CD4-positive, alpha-beta T cell treated with Interleukin-6 at 100 ng/mL for 8 hours (primary cell): ENCODE measurements at regions not wholly inside any gene's neighbourhood (a gene's known extent, or its start where the extent isn't known, plus 50 kb on each side); places are given as distances from the start of the nearest gene placed in this dataset.

Experiments used
- DNase-seq: peaks from one replicate; pipeline ENCODE4 v3.0.0-alpha.2; 2020; ENCODE audit warnings: mixed read lengths, low spot score

DNA sequence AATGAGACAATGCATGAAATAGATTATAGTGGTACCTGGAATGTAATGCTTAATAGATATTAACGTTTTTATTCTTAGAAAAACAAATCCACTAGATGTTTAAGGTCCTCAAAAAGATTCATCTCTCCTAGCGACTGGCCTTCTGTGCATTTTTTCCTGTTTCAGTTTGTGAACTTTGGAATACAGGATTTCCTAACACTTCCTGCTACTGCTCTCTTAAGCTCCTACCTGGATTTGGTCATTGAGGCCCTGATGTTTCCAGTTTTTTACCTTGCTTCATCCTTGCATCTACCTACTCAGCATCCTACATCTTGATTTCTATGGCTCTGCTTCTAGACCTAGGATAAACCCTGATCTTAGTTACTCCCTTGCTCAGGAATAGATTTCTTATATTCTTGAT lies 188.4 kb downstream of the ABCC12 start:
- DNase-seq = no peak

DNA sequence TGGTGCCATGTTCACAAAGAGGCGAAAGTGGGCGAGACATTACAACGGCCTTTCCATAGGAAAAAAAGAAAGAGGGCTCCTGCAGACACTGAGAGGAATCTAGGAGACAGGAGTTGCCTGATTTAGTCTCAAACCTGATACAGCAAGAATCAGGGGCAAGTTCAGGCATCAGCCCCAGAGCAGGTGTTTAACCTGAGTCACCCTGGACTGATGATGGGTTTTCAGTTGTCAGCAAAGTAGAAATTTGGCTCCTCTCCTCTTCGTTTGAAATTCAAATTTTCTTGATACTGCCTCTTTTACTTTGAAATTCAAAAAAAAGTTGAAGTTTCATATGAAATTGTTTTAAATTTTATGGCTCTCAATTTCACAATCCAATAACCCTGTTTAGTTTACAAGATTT lies 189.5 kb downstream of the ABCC12 start:
- DNase-seq = no peak

- no peak for DNase-seq
These were observed 190.4 kb downstream of the ABCC12 start for GRCh38 chr16:47965439-47965838.

DNA sequence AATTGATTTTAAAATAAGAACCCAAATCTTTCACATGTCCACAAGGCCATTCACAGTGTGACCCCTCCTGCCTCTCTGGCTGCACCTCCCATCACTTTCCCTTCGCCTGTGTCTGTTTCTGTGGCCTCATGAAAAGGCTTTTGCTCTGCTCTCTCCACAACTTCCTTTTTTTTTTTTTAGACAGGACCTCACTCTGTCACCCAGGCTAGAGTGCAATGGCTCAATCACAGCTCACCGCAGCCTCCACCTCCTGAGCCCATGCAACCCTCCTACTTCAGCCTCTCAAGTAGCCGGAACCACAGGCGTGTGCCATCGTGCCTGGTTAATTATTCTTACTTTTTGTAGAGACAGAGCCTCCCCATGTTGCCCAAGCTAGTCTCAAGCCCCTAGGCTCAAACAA lies 197.1 kb downstream of the ABCC12 start:
- DNase-seq = no peak

DNA sequence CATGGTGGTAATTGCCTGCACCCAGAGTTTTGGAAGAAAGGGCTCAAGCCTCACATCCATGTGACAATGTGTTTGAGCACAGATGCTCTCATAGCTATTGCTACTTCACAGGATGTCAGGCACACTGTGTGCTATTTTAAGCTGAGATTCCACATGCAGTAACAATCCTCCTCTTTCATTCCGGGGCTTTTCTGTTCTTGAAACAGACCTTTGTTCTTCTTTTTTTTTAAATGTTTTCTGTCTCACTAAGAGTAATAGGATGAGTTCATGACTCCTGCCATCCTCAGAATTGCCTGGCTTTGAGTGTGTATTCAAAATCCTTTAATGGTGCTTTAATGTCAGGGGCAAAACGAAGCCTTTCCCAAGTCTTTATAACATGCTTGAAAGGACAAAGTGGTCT lies 198.9 kb downstream of the ABCC12 start:
- DNase-seq = no peak

- no peak for DNase-seq
These were observed 206.1 kb downstream of the ABCC12 start for GRCh38 chr16:47949714-47950113.

DNA sequence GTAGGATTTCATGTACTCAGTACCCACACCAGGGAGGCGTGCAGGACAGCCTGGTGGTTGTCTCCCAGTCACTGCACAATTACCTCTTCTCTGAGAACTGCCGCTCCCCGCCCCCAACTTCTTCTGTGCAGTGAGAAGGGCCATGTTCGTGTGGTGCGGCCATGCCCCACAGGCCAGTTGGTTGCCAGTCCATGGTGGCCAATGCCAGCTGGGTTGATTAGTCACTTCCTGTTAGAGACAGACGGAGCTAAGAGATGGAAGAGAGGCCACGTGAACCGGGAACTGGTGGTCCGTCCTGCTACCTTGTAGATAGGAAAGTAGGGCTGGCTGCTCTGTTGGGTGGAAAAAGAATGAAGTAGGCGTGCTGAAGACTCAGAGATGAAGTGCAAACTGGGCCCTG lies 206.5 kb downstream of the ABCC12 start:
- DNase-seq = no peak

- DNase-seq = no peak
These were observed 208.1 kb downstream of the ABCC12 start for GRCh38 chr16:47947723-47948122.

GRCh38 chr16:47946092-47946491 lies 209.7 kb downstream of the ABCC12 start:
- DNase-seq = no peak

- no peak for DNase-seq
These were observed 211.2 kb downstream of the ABCC12 start for GRCh38 chr16:47944589-47944988.

DNA sequence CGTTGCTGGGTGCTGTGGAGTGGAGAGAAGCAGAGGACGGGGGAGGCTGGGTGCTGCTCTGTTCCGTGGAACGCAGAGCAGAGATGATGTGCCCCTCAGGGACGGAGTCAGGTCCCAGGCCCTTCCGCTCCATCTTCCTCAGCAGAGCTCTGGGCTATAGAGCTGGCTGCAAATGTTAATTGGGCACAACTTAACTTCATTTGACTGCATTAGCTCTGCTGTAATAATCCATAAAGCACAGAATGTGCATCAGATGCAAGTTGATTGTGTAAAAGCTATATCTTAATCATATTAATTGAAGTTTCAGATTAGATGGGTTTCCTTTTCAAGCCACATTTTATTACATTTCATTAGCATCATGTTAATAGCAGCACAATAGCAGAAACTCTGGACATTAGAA lies 212.6 kb downstream of the ABCC12 start:
- no peak for DNase-seq

DNA sequence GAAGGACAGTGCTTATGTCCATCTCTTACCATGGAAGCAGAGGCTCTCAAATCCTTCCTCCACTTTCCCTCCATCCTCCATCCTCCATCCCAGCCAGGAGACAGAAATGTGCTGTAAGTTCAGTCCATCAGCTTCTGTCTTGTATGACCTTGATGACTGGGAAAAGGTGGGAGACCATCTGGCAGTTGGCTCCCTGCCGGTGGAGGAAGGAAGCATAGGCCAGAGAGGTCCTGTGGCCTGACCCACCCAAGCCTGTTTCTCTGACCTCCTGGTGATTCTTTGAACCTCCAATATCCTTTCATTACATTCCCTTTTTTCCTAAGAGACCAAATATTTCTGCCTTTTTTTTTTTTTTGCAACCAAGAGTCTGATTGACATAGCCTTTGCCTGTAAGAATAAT lies 215.3 kb downstream of the ABCC12 start:
- no peak for DNase-seq

- DNase-seq = no peak
These were observed 216.1 kb downstream of the ABCC12 start for GRCh38 chr16:47939680-47940079.

- DNase-seq = no peak
These were observed 217.5 kb downstream of the ABCC12 start for GRCh38 chr16:47938272-47938671.

DNA sequence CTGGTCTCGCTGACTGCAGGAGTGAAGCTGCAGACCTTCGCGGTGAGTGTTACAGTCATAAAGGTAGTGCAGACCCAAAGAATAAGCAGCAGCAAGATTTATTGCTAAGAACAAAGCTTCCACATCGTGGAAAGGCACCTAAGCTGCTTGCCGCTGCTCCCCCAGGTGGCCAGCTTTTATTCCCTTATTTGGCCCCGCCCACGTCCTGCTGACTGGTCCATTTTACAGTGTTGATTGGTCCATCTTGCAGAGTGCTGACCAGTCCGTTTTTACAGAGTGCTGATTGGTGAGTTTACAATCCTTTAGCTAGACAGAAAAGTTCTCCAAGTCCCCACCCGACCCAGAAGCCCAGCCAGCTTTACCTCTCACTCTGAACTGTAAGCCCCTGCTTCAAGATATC lies 227.8 kb downstream of the ABCC12 start:
- DNase-seq = no peak

DNA sequence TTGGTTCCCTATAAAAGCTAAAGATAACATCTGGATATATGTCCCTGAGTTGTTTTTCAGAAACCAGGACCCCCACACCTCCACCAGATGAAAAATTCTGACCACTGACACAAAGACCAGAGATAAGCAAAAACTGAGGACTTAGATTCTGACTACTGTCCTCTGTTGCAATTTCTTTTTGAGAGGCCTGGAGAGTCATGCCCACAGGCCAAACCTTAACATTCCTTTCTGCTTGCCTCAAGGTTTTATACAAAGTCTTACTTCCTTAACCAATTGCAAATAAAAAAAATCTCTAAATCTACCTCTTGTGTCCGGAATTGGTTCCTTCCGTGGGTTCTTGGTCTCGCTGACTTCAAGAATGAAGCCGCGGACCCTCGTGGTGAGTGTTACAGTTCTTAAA lies 228.5 kb downstream of the ABCC12 start:
- no peak for DNase-seq

DNA sequence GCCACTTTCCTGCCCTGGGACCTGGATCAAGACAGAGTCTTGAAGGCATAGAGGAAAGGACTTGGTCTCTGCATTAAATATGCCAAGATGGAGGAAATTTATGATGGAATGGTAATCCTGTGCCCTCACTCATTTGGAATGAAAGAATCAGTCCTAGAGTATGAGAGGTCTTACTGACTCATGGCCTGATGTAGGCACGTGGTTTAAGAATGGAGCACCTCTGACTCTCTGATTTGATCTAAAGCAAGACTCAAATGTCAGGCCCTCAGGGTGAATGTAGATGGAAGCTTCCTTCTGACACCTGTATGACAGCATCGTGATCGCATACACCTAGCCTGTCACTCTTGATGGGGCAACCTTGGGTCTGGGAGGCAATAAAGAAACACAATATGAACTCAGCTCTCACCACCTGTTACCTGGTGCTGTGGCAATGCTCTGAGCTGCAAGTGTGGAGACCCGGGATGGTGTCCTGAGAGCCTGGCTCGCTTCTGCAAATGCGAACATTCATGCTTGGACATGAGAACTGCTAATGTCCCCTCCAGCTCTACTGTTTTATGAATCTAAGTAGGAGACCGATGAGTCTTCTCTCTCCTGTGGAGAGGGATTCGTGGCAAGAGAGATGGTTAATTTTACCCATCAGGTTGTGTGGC lies 229.9 kb downstream of the ABCC12 start:
- DNase-seq = no peak

- DNase-seq = no peak
These were observed 230.8 kb downstream of the ABCC12 start for GRCh38 chr16:47924950-47925349.

GRCh38 chr16:47921535-47921934 lies 234.3 kb downstream of the ABCC12 start:
- DNase-seq = no peak

DNA sequence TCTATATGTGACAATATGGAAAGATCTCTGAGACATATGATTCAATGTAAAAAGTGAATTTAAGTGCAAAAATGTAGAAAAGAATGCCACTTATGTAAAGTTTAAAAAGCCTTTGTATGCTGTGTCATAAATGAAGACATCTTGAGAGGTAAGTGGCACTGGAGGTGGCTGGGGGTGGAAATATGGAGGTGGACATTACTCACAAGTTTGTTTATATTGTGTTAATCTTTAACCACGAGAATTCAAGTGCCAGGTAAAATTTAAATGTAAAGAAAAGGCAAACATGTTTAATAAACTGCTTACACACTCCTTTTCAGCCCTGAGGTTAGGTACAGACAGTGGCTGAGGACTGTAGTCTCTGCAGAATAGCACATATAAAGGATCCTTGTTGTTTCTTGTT lies 235.1 kb downstream of the ABCC12 start:
- DNase-seq = no peak

DNA sequence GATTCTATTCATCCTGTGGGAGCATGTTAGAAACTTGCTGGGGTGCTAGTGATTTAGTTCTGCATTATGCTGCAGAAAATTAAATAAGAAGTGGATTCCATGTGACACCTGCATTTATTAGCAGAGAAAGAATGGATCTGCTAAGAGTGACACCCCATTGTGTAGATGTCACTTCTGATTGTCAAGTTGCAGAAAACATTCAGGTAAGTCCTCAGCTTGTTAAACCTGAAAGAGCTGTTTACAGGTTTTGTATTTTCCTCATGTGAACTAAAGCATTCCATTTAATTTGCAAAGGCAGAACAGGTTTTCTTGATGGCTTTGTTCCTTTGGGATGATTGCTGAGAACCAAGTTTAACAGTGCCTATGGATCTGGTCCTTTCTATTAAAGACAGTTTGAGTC lies 238.7 kb downstream of the ABCC12 start:
- DNase-seq = no peak

GRCh38 chr16:47916266-47916665 lies 239.5 kb downstream of the ABCC12 start:
- no peak for DNase-seq

DNA sequence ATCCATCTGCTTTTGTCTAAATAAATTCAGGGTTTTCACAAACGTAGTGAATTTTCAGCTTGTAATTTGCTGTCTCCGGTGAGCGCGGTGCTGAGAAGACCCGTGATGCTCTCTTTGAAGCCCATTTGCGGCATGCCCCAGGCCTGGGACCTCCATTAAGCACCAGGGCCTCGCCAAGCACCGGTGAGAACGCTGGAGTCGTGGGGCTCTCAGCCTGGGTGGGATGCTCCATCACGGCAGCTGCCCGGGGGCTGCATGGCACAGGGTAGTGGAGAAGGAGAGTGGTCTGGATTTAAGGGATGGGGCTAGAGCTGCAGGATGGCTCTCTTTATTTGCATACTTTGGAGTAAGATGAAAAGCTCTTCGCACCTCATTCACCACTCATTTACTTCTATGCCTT lies 248.7 kb downstream of the ABCC12 start:
- no peak for DNase-seq

- no peak for DNase-seq
These were observed 250.0 kb downstream of the ABCC12 start for GRCh38 chr16:47905771-47906170.

GRCh38 chr16:47904691-47905090 lies 251.1 kb downstream of the ABCC12 start:
- no peak for DNase-seq
